GM18868 (cell line): ENCODE measurements at regions not wholly inside any gene's neighbourhood (a gene's known extent, or its start where the extent isn't known, plus 50 kb on each side); places are given as distances from the start of the nearest gene placed in this dataset.

Experiments used
- ATAC-seq: cut with Tn5 transposase; IDR thresholded peaks from one replicate; pipeline ENCODE4 v1.9.1; 2021; ENCODE audit warnings: mild to moderate bottlenecking, moderate library complexity; ENCODE audit not compliant: unreplicated experiment

DNA sequence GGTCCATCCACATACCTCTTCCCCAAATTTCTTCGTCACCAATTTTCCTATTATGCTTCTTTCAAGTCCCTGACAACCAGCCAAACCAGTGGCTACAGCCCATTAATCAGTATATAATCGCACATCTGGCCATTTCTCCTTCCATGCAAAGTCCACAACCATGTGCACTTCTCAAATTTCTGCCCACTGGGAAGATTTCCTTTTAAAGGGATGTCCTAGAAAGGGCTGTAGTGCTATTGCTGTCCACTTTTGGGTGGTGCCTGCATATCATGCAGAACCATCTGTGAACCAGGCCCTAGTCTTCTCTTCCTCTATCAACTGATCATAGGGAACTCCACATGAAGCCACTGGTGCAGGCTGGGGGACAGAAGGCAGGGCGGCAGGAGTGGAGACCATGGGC lies 55.2 kb upstream of the MID1IP1 start:
- ATAC-seq: no peak

- peak; percentile 56 for ATAC-seq
These were observed 50.7 kb upstream of the MID1IP1 start for GRCh38 chrX:38750551-38750950.
